DMS114 treated with DMSO at 0.1 percent for 48 hours (cell line): ENCODE measurements at regions not wholly inside any gene's neighbourhood (a gene's known extent, or its start where the extent isn't known, plus 50 kb on each side); places are given as distances from the start of the nearest gene placed in this dataset.
"Not testable (repeated sequence)": the region's sequence is repeated elsewhere in the genome, so short reads cannot be mapped to it uniquely, and the experiment has no call there.

ENCODE experiments used
- DNase-seq: peaks from one replicate; lab custom pipeline; 2025; ENCODE audit not compliant: unreplicated experiment; lab: John Stamatoyannopoulos, UW

DNA sequence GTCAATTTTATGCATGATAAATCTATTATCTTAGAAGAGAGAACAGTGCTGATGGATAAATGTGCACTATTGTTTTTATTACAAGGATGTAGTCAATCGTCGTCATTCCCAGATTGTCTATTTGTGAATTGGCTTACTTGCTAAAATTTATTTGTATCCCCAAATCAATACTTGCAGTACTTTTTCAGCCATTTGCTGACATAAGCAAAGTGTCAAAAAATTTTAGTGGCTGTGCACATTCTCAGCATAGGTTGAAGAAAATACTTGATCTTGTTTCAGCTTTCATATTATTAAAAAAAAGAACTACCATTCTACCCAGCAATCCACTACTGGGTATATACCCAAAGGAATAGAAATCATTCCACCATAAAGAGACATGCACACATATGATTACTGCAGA, 477.9 kb upstream of the CA10 start:
- no peak for DNase-seq

DNA sequence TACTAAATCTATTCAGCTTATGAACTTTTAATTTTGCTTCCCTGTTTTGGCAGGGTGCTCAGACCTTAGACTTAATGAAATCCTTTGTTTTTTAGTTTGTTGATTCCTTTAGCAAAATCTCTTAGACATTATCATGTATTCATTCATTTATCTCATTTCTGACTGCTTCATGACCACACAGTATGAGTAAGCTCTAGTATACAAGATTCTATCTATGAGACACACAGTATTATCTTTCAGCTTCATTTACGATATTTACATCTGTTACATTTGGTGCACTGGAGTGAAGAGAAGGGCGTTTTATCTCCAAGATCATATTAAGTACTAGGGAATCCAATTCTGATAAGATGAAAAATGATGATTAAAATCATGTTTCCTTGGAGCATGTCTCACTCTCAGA, 448.1 kb upstream of the CA10 start:
- no peak for DNase-seq

DNA sequence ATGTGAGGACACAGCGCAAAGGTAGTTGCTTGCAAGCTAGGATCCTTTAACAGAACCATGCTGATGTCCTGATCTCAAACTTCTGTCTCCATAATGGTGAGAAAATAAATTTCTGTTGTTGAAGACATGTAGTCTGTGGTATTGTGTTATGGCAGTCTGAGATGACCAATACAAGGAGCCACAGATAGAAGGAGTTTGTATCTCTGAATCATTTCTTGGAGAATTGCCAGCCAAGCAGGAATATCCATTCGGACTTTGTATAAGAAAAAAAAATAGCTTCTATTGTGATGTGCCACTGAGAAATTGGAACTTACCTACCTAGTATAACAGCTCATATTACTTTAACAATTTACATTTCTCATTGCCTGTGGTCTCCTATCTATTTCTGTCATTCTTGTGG, 447.6 kb upstream of the CA10 start:
- no peak for DNase-seq

DNA sequence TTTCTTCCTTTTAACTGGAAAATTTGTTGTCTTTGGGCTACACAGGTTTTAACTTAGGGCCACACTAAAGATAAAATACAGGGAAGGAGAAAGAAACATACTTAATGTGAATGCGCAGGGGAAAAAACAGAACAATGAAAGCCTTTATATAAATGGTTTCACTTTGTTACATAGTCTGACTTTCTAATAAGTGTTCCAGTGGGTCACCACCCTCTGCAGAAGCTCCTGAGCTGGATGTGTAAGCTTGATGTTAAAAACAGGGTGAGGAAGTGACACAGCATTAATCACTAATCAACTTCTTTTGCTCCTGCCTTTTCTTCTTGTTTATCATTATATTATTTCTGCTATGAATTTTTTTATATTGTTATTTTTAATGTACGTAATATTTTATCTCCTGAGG, 445.6 kb upstream of the CA10 start:
- DNase-seq = no peak

DNA sequence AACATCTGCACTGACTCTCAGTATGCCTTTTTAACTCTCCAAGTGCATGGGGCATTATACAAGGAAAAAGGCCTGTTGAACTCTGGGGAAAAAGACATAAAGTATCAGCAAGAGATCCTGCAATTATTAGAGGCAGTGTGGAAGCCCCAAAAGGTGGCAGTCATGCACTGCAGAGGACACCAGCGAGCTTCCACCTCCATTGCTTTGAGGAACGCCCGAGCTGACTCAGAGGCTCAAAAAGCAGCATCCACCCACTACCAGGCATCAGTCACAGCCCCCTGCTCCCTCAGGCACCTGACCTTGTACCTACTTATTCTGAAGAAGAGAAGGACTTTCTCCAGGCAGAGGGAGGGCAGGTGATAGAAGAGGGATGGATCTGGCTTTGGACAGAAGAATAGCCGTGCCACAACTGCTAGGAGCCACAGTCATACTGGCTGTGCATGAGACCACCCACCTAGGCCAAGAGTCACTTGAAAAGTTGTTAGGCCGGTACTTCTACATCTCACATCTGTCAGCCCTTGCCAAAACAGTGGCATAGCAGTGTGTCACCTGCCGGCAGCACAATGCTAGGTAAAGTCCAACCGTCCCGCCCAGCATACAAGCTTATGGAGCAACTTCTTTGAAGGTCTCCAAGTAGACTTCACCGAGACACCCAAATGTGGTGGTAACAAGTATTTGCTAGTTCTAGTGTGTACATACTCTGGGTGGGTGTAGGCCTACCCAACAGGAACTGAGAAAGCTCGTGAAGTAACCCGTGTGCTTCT, 439.1 kb upstream of the CA10 start:
- not testable (repeated sequence) for DNase-seq

DNA sequence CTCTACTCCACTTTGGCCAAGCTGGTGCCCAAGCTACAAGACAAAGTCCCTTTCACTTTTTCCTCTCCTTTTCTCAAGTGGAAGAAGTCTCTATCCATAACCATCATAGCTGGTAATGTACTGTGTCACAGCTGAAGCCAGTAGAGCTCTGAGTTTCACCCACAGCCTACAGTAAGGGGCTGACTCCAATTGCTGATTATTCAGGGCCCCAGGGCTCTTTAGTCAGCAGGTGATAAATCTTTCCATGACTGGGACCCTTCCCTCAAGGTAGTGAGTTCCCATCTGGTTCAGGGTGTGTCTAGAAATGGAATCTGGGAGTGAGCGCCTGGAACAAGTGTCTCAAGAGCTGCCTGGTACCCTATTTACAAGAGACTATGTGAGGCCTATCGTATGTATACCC, 436.0 kb upstream of the CA10 start:
- DNase-seq = no peak

DNA sequence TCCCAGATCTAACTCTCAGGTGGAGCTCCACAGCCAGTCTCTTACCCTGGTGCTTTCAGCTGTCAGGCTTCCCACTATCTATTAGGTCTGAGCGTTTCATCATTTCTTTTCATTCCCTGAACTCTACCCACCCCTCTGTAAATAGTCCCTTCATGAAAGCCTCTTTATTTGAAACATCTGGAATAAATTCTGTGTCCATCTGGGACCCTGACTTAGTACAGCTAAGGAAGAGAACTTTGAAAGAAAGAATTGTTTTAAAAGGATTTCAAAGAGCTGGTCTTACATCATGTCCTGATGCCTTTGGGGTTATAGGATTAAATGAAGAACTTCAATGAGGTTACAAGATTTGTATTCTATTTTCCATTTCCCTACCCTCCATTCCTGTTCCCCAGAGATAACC, 388.5 kb upstream of the CA10 start:
- DNase-seq = no peak

DNA sequence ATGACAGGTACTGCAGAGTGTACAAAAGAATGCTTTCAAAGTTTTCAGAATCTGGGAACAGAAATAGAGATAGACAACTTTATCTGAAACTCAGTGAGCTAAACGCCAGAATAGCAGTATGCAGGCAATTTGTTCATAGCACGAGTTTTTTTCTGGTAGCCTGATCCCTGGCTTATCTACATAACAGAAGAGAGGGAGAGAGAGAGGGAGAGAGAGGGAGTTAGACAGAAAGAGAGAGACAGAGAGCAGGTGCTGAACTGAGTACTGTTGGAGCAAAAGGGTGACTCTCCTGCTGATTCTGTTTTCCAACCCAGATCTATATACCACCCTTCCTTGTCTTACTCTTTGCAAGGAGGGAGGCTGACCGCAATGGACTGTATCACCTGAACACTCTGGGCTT, 388.0 kb upstream of the CA10 start:
- no peak for DNase-seq

DNA sequence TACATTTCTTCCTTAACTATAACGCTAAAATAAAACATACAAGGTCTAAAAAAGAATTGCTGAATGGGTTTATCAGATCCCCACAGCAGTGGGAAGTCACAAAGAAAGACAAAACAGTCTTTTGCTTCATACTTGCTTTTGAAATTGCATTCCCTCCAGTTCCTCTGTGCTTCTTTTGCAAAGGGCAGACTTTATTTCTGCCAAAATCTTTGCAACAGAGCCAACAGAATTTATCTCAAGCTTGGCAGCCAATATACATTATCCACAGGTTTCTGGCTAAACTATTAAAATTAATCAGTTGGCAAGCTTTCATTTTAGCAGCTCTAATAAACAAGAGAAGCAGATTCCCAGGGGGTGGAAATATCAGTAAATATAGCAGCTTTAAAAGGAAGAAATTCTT, 378.9 kb upstream of the CA10 start:
- no peak for DNase-seq

DNA sequence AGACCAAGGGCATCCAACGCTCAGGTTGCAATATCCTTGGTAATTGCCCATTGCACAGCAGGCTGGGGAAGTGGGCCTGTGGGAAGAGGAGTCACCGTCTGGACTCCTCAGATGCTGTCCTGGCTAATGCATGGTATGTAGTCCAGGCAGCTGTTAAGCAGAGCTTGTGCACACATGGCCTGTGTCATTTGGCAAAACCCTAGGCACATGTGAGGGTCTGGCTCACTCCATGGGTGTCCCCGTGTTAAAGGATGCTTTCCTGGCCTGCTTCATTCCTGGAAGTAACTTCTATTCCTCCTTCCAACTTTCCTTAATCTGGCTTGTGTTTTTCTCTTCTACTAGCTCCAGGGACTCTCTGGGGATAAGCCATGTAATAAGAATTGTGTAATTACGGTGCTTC, 378.0 kb upstream of the CA10 start:
- no peak for DNase-seq

DNA sequence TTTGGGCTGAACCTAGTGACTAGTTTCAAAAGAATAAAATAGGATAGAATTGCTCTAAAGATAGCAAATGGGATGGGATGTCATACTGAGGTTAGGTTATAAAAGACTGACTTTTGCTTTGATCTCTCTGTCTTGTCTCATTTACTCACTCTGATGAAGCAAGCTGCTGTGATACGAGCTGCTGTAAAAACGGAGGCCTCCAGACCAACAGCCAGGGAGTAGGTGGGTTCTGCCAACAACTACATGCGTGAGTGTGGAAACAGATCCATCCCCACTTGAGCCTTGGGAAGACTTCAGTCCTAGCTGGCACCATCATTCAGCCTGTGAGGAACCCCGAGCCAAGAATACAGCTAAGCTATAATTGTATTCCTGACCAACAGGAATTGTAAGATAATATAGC, 373.9 kb upstream of the CA10 start:
- DNase-seq = no peak

DNA sequence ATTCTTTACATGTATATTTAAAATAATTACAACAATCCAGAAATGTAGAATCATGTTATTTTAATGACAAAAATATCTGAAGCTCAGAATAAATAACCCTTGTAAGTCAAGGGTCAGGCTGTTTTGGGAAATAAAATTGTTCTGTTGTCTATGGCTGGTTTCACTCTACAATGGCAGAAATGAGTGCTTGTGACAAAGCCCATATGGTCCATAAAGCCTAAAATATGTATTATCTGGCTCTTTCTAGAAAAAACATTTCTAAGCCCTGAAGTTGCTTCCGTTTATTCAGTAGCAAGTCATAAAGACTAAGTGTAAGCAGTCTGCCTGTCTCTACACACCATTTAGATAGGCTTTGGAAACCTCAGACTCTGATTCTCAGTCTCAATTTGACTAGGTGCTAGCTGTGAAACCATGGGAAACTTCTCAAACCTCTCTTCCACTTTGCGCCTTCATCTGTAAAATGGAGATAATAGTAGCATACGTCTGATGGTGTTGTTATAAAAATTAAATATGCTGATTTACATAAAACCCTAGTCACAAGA, 365.7 kb upstream of the CA10 start:
- DNase-seq = no peak

DNA sequence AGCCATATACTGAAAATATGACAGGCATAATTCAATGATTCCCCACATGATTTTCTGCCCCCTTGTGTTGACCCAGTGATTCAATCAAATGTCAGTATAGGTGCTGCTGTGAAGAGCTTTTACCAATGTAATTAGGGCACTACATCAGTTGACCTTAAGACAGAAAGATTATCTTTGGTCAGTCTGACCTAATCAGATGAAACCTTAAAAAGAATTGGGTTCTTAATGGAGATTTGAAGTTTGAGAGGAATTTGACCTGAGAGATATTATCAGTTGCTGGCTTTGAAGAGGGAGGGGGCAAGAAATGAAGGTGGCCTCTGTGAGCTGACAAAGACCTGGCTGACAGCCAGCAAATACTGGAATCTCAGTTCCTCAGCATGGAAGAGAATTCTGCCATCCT, 358.7 kb upstream of the CA10 start:
- no peak for DNase-seq

DNA sequence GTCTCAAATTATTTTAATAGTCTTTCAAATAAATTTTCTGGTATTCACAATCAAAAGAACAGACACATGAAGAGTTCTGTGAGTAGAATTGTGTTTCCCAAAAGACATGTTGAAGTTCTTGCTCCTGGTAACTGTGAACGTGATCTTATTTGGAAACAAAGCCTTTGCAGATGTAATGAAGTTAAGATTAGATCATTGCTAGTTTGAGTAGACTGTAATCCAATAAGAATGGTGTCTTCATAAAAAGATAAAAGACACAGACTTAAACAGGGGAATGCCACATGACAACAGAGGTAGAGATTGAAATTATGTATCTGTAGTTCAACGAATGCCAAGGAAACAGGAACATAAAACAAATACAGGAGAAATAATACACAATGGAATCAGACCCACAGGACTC, 357.4 kb upstream of the CA10 start:
- no peak for DNase-seq

DNA sequence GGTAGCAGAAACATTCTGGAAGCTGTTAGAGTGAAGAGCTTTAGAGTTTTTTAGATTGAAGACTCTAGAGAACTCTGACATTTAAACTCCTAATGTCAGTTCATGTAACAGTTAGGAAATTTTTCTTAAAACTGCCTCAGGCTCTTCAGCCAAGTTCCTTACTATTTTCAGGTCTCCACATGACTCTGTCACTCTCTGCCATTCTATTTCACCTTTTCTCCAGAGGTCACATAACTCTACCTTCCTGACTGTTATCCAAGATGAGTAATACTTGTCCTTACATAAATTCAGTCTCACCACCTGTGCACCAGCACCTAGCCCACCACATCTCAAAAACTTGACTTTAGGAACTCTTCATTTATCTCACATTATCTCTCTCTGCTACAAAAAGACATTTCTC, 347.1 kb upstream of the CA10 start:
- DNase-seq = no peak

DNA sequence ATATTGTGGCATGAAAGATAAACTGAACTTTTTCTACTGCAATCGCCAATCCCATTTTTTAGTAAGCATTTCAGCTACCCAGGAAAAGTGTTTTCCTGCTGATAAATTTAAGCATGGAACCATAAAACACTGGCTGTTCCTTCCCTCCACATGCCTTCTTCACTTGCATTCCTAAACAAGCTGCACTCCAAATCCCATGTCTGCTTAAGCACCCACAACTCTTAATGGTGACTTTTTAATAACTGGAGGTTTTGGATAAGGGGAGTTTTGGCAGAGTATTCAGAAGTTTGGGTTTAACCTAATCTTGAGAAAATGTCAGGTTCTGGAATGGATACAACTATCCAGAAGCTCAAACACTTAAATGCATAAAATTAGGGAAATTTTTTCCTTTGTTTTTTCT, 345.6 kb upstream of the CA10 start:
- DNase-seq = no peak

DNA sequence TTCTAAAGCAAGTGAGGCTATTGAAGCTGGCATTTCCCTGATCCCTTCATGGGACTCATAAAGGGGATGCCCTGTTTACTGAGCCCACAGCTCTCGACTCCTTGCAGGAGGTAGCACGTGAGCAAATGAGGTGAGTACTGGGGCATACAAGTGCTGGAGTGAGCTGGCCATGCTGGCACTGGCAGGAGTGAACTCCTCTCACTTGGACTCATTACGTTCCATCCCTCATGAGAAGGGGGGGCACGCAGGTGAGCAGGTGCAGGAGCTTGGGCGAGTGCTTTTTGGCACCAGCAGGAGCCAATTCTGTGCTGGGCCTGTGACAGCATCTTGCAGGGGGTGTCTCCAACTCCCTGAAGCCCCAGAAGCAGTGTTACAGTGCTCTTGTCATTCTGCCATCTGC, 337.1 kb upstream of the CA10 start:
- no peak for DNase-seq

DNA sequence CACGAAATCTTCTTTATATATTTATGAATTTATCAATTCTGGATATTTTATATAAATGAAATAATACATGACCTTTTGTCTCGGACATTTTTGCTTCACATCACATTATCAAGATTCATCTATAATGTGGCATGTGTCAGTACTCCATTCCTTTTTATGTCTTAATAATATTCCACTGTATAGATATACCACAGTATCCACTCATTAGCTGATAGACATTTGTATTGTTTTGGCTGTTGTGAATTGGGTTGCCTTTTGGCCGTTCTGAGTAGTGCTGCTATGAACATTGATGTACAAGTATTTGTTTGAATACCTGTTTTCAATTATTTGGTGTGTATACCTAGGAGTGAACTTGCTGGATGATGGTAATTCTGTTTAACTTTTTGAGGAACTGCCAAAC, 323.8 kb upstream of the CA10 start:
- DNase-seq = no peak

DNA sequence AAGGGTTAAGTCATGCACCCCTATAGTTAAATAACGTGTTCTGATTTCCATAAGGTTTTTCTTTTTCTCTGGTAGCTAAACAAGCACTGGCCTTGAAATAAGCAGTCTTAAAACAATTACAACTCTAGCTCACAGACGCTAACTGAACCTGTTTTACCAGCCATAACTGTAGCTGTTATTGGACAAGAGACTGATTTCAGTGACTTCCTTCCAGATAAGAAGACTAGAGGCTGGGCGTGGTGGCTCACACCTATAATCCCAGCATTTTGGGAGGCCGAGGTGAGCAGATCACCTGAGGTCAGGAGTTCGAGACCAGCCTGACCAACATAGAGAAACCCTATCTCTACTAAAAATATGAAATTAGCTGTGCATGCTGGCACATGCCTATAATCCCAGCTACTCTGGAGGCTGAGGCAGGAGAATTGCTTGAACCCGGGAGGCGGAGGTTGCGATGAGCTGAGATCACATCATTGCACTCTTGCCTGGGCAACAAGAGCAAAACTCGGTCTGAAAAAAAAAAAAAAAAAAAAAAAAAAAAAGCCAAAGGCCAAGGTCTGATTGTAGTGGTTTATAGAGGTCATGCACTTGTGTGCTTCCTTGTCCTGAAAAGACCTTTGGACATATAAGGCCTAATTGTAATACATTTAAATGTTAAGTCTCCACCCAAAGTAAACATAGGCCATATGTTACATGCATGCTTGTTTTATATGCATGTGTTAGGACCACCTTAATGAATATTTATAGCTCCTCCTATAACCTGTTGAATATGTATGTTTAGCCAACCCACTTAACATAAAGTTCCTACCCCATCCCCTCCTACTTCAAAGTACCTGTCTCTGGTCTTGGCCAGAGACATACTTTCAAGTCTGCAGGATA, 319.5 kb upstream of the CA10 start:
- DNase-seq = no peak

DNA sequence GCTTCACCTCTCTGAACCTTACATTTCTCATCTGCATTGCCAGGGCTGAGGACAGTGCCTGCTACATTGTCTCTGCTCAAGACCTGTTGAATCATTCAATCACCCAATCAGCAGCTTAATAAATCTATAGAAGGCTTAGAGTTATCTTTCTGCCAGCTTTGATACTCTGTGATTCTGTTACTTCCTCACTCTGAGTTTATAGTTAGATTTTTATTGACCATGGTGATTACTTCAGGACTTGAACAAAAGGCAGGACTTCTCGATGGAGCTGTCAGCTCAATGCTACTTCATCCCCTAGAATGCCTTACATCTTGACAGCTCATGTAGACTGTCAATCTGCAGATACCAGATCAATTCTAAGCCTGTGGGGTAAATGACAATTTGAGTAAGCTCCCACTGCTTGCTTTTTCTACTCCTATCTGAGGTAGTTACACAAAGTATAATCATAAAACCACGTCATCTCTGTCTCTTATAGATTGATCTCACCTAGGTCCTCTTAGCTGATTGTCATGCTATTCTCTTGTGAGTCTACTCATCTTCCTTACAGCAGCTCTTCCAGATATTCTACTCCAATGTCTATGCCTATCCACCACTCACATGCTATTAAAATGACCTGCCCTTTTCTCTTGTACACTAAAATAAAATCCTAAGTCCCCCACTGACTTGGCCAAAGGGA, 318.3 kb upstream of the CA10 start:
- no peak for DNase-seq

DNA sequence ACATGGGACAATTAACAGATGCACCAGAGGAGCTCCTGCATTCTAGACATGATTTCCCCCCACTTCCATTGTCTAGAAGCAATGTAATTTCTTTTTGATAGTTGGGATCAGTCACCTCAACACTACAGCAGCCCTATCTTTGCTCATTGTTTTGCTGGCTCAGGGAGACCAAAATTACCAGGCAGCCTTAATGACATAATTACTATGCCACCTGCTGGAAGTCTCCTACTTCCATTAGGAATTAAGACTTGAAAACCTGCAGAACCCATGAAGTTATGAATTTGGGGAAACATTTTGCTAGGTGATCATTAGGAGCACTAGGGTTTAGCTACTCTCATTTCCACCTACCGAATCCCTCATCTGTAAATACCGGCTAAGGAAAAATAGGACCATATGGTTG, 312.0 kb upstream of the CA10 start:
- no peak for DNase-seq

DNA sequence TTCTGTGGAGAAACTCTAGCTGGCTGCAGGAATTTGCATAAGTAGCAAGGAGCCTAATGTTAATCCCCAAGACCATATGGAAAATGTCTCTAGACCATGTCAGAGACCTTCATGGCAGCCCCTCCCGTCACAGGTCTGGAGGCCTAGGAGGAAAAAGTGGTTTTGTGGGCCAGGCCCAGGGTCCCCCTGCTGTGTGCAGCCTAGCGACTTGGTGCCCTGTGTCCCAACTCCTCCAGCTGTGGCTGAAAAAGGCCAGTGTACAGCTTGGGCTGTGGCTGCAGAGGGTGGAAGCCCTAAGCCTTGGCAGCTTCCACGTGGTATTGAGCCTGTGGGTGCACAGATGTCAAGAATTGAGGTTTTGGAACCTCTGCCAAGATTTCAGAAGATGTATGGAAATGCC, 306.9 kb upstream of the CA10 start:
- no peak for DNase-seq
